Lung (tissue), 11 donors: ENCODE measurements at regions not wholly inside any gene's neighbourhood (a gene's known extent, or its start where the extent isn't known, plus 50 kb on each side); places are given as distances from the start of the nearest gene placed in this dataset.

Experiments
- ATAC-seq: fragments of 200-7000 bp; cut with Tn5 transposase; one replicate; pipeline ENCODE4 v1.9.1; 2020; ENCODE audit warnings: moderate number of reproducible peaks; ENCODE audit not compliant: insufficient read depth, low FRiP score
- DNase-seq, 3 donors: peaks; one replicate each; pipeline ENCODE4 v3.0.0-alpha.2; 2013 to 2017
- H3K27ac ChIP-seq, 2 donors: one replicate each; pipeline ENCODE4 v1.5.1; 2013; ENCODE audit warnings: mild to moderate bottlenecking in 2 of 2, moderate library complexity in 2 of 2, control low read depth in 1 of 2, inconsistent platforms in 1 of 2, low read depth in 1 of 2, low read length in 1 of 2
- H3K27me3 ChIP-seq, 3 donors: one replicate each; pipeline ENCODE4 v1.5.1; 2013; ENCODE audit warnings: low read length in 2 of 3; ENCODE audit not compliant: control insufficient read depth in 3 of 3, insufficient read depth in 3 of 3
- H3K36me3 ChIP-seq, 4 donors: one replicate each; pipeline ENCODE4 v1.5.1; 2013; ENCODE audit warnings: low read length in 4 of 4, mild to moderate bottlenecking in 1 of 4, moderate library complexity in 1 of 4; ENCODE audit not compliant: control insufficient read depth in 4 of 4, insufficient read depth in 4 of 4
- H3K4me1 ChIP-seq, 5 donors: one replicate each; pipeline ENCODE4 v1.5.1; 2013; ENCODE audit warnings: low read length in 5 of 5, mild to moderate bottlenecking in 2 of 5, moderate library complexity in 1 of 5; ENCODE audit not compliant: control insufficient read depth in 5 of 5, insufficient read depth in 5 of 5
- H3K4me3 ChIP-seq: one replicate; pipeline ENCODE4 v1.5.1; 2013; ENCODE audit warnings: mild to moderate bottlenecking, control low read depth, moderate library complexity
- H3K9ac ChIP-seq, 2 donors: one replicate each; pipeline ENCODE4 v1.5.1; 2013; ENCODE audit warnings: low read length in 2 of 2, control low read depth in 1 of 2; ENCODE audit not compliant: insufficient read depth in 1 of 2
- H3K9me3 ChIP-seq, 4 donors: one replicate each; pipeline ENCODE4 v1.5.1; 2013; ENCODE audit warnings: low read length in 3 of 4, mild to moderate bottlenecking in 1 of 4, moderate library complexity in 1 of 4; ENCODE audit not compliant: control insufficient read depth in 4 of 4, insufficient read depth in 3 of 4
- WGBS, 2 donors: extraction: QIAGEN DNeasy Blood & Tissue Kit; methylation state at CpG; one replicate each; pipeline ENCODE4 v1.1.7; 2013; 5-methylcytosine and 5-hydroxymethylcytosine counted together
- TF ChIP-seq, protein P1 (sequence below): IDR thresholded peaks from 2 replicates; pipeline ENCODE4 v1.5.1; 2012; ENCODE audit warnings: mild to moderate bottlenecking; ENCODE audit errors: control extremely low read depth, extremely low read depth
- donor health status: control.
- donor health status: control.
- donor health status: Bipolar disorder and iron deficiency.
- donor health status: healthy.
- donor health status: DM: yes; HTN: yes; CAD: no.

DNA sequence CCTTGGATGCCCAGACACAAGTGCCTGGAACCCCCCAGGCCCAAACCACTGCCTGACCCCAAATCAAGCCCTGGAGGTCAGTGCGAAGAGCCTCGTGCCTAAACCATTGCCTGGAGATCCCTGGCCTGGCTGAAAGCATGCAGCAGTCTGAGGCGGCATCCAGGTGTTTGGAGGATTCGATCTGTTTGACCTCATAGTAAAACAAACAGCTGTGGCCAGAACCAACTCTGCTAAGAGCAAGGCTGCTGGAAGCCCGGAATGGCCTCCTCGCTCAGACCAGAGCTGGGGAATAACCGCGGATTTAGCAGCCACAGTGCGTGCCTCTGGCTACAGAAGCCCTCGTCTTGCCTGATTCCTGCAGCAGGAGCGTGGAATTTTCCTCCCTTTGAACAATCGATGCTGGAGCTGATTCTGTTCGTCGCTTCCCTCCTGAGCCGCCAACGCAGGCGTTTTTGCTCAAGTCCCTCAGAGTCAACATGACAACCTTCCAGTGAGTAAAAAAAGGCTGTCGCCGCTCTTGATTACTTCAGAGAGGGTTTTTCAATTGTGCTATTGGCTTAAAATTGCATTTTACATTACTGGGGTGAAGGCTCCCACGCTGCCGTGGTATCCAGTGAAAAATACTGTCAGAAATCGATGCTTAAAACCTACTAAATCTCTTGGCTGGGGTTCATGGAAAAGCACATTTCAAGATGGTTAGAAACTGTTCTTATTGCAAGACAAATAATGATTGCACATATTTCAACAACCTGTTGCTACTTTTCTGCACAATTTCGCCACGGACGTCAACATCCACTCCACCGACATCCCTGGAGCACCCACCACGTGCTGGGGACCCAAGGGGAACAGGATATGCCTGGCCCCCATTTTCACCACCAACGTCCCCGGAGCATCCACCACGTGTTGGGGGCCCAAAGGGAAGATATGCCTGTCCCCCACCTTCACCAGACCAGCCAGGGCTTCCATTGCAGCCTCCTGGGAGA is 190.0 kb downstream of the OLFM1 start:
- Histone ChIP-seq H3K4me3 (no peak overlapping the region), H3K27me3 (no peaks in the 10 kb centered on the region), H3K36me3 (no peaks in the 10 kb centered on the region), H3K27ac (no peak overlapping the region), H3K9ac (no peak overlapping the region), H3K4me1 (peaks cover 0 to 19% (median 7%) of the 10 kb centered on the region in 5 donors), H3K9me3 (no peaks in the 10 kb centered on the region)
- ATAC-seq (no peak), DNase-seq (no peak)
- TF ChIP-seq, protein P1, sequence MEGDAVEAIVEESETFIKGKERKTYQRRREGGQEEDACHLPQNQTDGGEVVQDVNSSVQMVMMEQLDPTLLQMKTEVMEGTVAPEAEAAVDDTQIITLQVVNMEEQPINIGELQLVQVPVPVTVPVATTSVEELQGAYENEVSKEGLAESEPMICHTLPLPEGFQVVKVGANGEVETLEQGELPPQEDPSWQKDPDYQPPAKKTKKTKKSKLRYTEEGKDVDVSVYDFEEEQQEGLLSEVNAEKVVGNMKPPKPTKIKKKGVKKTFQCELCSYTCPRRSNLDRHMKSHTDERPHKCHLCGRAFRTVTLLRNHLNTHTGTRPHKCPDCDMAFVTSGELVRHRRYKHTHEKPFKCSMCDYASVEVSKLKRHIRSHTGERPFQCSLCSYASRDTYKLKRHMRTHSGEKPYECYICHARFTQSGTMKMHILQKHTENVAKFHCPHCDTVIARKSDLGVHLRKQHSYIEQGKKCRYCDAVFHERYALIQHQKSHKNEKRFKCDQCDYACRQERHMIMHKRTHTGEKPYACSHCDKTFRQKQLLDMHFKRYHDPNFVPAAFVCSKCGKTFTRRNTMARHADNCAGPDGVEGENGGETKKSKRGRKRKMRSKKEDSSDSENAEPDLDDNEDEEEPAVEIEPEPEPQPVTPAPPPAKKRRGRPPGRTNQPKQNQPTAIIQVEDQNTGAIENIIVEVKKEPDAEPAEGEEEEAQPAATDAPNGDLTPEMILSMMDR: no peak
- 65 to 76% methylated on average over 30 of the region's 30 CpGs for WGBS, 2 donors

DNA sequence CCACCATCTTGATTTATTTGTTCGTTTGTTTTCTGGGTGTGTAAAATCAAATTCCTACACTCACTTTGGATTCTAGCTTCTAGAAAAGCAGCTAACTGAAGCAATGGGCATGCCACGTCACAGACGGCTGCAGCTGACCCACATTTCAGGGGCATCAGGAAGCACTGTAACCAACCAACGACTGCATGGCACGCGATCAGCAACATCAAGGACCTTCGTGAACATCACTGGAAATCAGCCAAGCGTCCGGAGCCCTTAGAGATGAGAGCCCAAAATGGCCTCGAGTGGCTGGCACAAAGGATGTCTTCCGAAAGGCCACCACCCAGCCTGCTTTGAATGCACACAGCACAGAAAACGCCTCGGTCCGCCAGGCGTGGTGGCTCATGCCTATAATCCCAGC is 191.1 kb downstream of the OLFM1 start:
- H3K9me3 ChIP-seq: no peaks in the 10 kb centered on the region
- H3K27ac ChIP-seq: no peak overlapping the region
- no peaks in the 10 kb centered on the region for H3K27me3 ChIP-seq
- H3K4me3 ChIP-seq: no peak overlapping the region
- ATAC-seq (no peak), DNase-seq (no peak)
- no peak overlapping the region for H3K9ac ChIP-seq
- no peaks in the 10 kb centered on the region for H3K36me3 ChIP-seq
- H3K4me1 ChIP-seq: peaks cover 0 to 9% (median 4%) of the 10 kb centered on the region in 5 donors
- WGBS, 2 donors: 80 to 93% methylated on average over 15 of the region's 15 CpGs
- TF ChIP-seq, protein P1: no peak

DNA sequence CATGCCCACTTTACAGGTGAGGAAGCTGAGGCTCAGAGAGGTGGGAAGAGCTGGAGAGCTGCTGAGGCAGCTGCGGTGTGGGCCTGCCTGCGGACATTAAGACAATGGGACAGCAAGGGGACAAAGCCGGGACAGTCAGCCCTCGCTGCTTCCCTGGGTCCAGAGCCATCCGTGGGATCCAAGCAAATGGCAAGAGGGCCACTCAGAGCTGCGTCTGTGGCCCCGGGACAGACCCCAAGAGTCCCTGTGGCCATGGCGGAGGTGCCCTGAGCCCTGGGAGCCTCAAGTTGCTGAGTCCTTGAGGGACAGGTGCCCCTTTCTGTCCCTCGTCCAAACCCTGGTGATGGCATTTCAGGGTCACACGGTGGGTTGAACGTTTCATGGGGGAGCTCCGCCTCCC is 191.9 kb downstream of the OLFM1 start:
- 82 to 84% methylated on average over 12 of the region's 12 CpGs for WGBS, 2 donors
- no peaks in the 10 kb centered on the region for H3K27me3 ChIP-seq
- H3K4me1 ChIP-seq: peaks cover 0 to 7% (median 4%) of the 10 kb centered on the region in 5 donors
- ATAC-seq (no peak), DNase-seq (no peak)
- H3K36me3 ChIP-seq: no peaks in the 10 kb centered on the region
- H3K9me3 ChIP-seq: no peaks in the 10 kb centered on the region
- H3K4me3 ChIP-seq: no peak overlapping the region
- no peak overlapping the region for H3K9ac ChIP-seq
- H3K27ac ChIP-seq: no peak overlapping the region
- TF ChIP-seq, protein P1: no peak
